Fibroblast of pulmonary artery (primary cell): ENCODE measurements at regions not wholly inside any gene's neighbourhood (a gene's known extent, or its start where the extent isn't known, plus 50 kb on each side); places are given as distances from the start of the nearest gene placed in this dataset.

Experiments
- DNase-seq: peaks from one replicate; pipeline ENCODE4 v3.0.0-alpha.2; 2010; ENCODE audit warnings: low read depth
- H3K4me3 ChIP-seq: replicated peaks from 2 replicates; pipeline ENCODE4 v1.5.1; 2011; ENCODE audit warnings: low read depth, mild to moderate bottlenecking, control low read depth, low read length, moderate library complexity
- CTCF ChIP-seq: IDR thresholded peaks from 2 replicates; pipeline ENCODE4 v1.5.1; 2011; ENCODE audit warnings: mild to moderate bottlenecking, control low read depth, low read length, inconsistent platforms; ENCODE audit errors: missing control alignments

GRCh38 chr5:101675510-101676219 is 620.4 kb downstream of the SLCO4C1 start:
- TF ChIP-seq CTCF: no peak
- no peak for DNase-seq

GRCh38 chr5:101673120-101673519 is 623.0 kb downstream of the SLCO4C1 start:
- H3K4me3 ChIP-seq: no peak overlapping the region
- no peak for TF ChIP-seq CTCF
- DNase-seq: no peak

More at GRCh38 chr5:101675510-101676219, 620.4 kb downstream of the SLCO4C1 start:
- H3K4me3 ChIP-seq: no peak overlapping the region

GRCh38 chr5:101664071-101664791 is 631.9 kb downstream of the SLCO4C1 start:
- DNase-seq: no peak
- H3K4me3 ChIP-seq: no peak overlapping the region
- TF ChIP-seq CTCF: no peak

- no peak overlapping the region for H3K4me3 ChIP-seq
- no peak for TF ChIP-seq CTCF
- DNase-seq: no peak
Observed at GRCh38 chr5:101663543-101663942, 632.5 kb downstream of the SLCO4C1 start.

- no peak for DNase-seq
- TF ChIP-seq CTCF: no peak
- H3K4me3 ChIP-seq: no peak overlapping the region
Observed at GRCh38 chr5:101662263-101662662, 633.8 kb downstream of the SLCO4C1 start.

- H3K4me3 ChIP-seq: no peak overlapping the region
- no peak for DNase-seq
- TF ChIP-seq CTCF: no peak
Observed at GRCh38 chr5:101658433-101658832, 637.7 kb downstream of the SLCO4C1 start.

- DNase-seq: no peak
- TF ChIP-seq CTCF: no peak
- H3K4me3 ChIP-seq: no peak overlapping the region
Observed at GRCh38 chr5:101653996-101654395, 642.1 kb downstream of the SLCO4C1 start.
